ENCODE measurements at regions not wholly inside any gene's neighbourhood (a gene's known extent, or its start where the extent isn't known, plus 50 kb on each side); places are given as distances from the start of the nearest gene placed in this dataset.

GRCh38 chr9:107780960-107781359 is 291.4 kb upstream of the KLF4 start (continued):
- TF ChIP-seq ZNF462 (CRISPR knock-in tag; IDR thresholded peaks at IDR 0.05), result no peak

- no peaks in the 10 kb centered on the region for H3F3A ChIP-seq (replicated peaks; ENCODE audit: low read depth)
- H3K4me3 ChIP-seq, result no peak overlapping the region
- no peak for TF ChIP-seq ZNF114 (CRISPR knock-in tag; IDR thresholded peaks at IDR 0.05)
- TF ChIP-seq CTCF (conservative IDR thresholded peaks at IDR 0.05; ENCODE audit: low read depth in 2 of 2), result no peak
- TF ChIP-seq STAT1 (IDR thresholded peaks at IDR 0.05; ENCODE audit: unreplicated experiment), result no peak
- TF ChIP-seq JUNB (IDR thresholded peaks at IDR 0.05; ENCODE audit: unreplicated experiment), result no peak
- no peak for TF ChIP-seq EZH2 (IDR thresholded peaks at IDR 0.05; ENCODE audit: low read depth, unreplicated experiment)
- Mint-ChIP-seq H3K9me3 (peaks cover 4% of the 10 kb centered on the region; the same call in 2 of the 3 replicates), H3K36me3 (ENCODE audit: low read depth) (no peaks in the 10 kb centered on the region; the same call in 2 of the 3 replicates), H3K27me3 (ENCODE audit: insufficient read depth, low read depth, poor library complexity) (peaks cover 4% of the 10 kb centered on the region), H3K4me1 (peaks cover 3% of the 10 kb centered on the region; the same call in 2 of the 3 replicates), H3K27ac (no peak overlapping the region), H3K4me3 (no peak overlapping the region)
- no peaks in the 10 kb centered on the region for H3K79me2 ChIP-seq (replicated peaks; ENCODE audit: insufficient read depth)
- DNase-seq (ENCODE audit: low spot score) (no peak), ATAC-seq (no peak)
- H2AFZ ChIP-seq, result no peak overlapping the region
- no peaks in the 10 kb centered on the region for H3K36me3 ChIP-seq (ENCODE audit: insufficient read depth)
- H3K4me2 ChIP-seq, result no peak overlapping the region
- H3K9me2 ChIP-seq (ENCODE audit: insufficient read depth), result no peaks in the 10 kb centered on the region
- peaks cover 9% of the 10 kb centered on the region; the same call in 1 of the 2 replicates for H3K4me1 ChIP-seq (ENCODE audit: insufficient read depth)
- H4K20me1 ChIP-seq (replicated peaks; ENCODE audit: insufficient read depth), result no peaks in the 10 kb centered on the region
- H3K27ac ChIP-seq (ENCODE audit: low read depth), result no peak overlapping the region
- no peaks in the 10 kb centered on the region for H3K27me3 ChIP-seq (ENCODE audit: insufficient read depth)
These were observed 290.2 kb upstream of the KLF4 start for GRCh38 chr9:107779731-107780130.

Measured in GM23338 (cell line).